Hepatic stellate cell (primary cell): ENCODE measurements at regions not wholly inside any gene's neighbourhood (a gene's known extent, or its start where the extent isn't known, plus 50 kb on each side); places are given as distances from the start of the nearest gene placed in this dataset.
"Not testable (repeated sequence)": the region's sequence is repeated elsewhere in the genome, so short reads cannot be mapped to it uniquely, and the experiment has no call there.

Experiments
- DNase-seq: peaks from one replicate; pipeline ENCODE4 v3.0.0; 2011; ENCODE audit warnings: low spot score

- DNase-seq: not testable (repeated sequence)
Measured at GRCh38 chr4:3961091-3961672, 195.0 kb downstream of the ADRA2C start.

DNA sequence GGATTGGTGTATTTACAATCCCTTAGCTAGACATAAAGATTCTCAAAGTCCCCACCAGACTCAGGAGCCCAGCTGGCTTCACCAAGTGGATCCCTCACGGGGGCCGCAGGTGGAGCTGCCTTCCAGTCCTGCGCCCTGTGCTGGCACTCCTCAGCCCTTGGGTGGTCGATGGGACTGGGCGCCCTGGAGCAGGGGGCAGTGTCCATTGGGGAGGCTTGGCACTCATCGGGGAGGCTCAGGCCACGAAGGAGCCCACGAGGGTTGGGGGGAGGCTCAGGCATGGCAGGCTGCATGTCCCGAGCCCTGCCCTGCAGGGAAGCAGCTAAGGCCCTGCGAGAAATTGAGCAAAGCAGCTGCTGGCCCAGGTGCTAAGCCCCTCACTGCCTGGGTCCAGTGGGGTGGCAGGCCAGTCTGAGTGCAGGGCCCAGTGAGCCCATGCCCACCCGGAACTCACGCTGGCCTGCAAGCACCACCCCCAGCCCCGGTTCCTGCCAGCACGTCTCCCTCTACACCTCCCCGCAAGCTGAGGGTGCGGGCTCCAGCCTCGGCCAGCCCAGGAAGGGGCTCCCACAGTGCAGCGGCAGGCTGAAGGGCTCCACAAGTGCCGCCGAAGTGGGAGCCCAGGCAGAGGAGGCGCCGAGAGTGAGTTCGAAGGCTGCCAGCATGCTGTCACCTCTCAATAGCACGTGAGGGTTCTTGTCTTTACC, 198.5 kb downstream of the ADRA2C start:
- DNase-seq: not testable (repeated sequence)

DNA sequence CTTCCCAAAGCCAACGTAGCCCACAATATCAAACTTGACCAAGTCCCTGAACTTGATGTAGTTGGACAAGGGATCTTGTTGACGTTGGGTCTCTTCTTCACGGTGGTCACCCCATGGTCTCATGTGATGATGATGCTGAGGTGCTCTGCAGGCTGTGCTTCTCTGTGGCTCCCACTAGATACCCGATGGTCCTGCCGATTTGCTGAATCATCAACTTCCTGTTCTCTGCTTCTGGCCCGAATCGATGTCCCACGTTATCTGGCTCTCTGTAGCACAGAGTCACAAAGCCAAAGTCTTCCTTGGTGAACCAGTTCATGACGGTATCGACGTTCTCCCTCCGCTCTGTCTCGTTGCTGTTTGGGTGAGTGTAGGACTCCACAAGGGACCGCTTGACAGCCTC, 201.0 kb downstream of the ADRA2C start:
- not testable (repeated sequence) for DNase-seq

DNA sequence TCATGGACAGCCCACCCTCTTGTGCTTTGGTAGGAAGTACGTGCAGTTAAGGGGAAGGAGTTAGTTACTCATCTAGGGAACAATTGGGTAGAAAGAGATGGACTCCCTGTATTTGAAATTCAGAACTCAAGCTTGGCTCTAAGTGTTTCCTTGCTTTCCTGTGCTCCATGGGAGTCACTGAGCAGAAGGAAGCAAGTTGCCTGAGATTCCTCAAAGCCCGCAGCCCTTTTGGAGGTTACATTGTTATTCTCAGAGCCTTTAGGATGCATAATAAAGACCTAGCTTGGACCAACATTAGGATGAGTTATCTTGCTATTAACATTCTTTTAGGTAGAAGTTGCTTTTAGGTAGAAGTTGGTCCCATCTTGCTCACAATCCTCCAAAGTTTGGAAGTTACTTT, 206.4 kb downstream of the ADRA2C start:
- not testable (repeated sequence) for DNase-seq

- DNase-seq: not testable (repeated sequence)
Measured at GRCh38 chr4:3973581-3974200, 207.5 kb downstream of the ADRA2C start.

- not testable (repeated sequence) for DNase-seq
Measured at GRCh38 chr4:3983518-3984125, 217.4 kb downstream of the ADRA2C start.

GRCh38 chr4:3984796-3985195, 218.6 kb downstream of the ADRA2C start:
- not testable (repeated sequence) for DNase-seq

- DNase-seq: not testable (repeated sequence)
Measured at GRCh38 chr4:3986412-3986811, 220.2 kb downstream of the ADRA2C start.

DNA sequence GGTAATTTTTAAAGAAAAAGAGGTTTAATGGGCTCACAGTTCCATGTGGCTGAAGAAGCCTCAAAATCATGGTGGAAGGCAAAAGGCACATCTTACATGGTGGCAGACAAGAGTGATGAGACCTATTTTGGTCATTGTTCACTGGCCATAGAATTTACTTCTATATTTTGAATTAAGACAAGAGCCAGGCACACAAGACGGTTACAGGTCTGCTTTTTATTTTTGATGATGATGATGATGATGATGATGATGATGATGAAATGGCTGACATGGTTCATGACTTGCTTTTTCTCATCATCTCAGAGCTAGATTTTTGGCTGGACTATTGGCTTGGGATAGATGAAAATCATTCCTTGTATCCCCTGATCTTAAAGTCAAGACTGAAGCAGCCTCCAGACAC, 229.3 kb downstream of the OTOP1 start:
- not testable (repeated sequence) for DNase-seq

GRCh38 chr4:4004036-4004435, 222.7 kb downstream of the OTOP1 start:
- not testable (repeated sequence) for DNase-seq

- DNase-seq: not testable (repeated sequence)
Measured at GRCh38 chr4:4004702-4005101, 222.0 kb downstream of the OTOP1 start.

DNA sequence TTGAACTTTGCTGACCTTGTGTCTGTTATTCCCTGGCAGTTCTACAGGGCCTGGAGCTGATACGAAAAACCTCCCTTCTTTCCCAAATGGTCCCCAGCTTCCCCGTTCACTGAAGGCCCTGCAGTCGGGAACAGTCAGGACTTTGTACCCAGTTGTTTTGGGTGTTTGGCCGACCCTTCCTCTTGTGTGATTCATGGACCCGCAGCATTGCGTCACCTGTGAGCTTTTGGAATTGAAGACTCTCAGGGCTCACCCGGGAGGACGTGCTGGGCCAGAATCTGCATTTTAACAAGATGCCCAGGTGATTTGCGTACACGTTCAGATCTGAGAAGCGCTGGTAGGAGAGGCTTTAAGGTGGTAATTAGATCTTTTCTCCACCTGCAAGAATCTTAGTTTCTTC, 220.4 kb downstream of the OTOP1 start:
- not testable (repeated sequence) for DNase-seq

DNA sequence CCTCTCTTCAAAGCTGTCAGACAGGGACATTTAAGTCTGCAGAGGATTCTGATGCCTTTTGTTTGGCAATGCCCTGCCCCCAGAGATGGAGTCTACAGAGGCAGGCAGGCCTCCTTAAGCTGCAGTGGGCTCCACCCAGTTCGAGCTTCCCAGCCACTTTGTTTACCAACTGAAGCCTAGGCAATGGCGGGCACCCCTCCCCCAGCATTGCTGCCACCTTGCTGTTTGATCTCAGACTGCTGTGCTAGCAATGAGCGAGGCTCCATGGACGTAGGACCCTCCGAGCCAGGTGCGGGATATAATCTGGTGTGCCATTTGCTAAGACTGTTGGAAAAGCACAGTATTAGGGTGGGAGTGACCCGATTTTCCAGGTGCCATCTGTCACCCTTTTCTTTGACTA, 207.7 kb downstream of the OTOP1 start:
- DNase-seq: not testable (repeated sequence)

DNA sequence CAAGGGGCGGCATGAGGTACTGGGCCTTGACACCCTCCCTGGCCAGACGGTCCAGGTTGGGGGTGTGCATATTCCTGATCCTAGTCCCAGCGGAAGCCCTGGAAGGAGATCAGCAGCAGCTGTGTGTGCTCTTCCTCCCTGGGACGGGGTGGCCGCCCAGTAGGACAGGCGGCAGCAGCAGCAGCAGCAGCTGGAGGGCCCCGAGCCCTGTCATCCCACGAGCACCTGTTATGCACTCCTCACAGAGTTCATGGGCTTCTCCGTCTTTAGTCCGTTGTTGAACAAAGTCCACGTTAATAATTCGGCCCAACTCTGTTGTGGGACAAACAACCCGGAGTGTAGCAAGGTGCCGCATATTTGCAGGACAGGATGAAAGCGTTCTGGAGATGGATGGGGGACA, 205.6 kb downstream of the OTOP1 start:
- DNase-seq: not testable (repeated sequence)

DNA sequence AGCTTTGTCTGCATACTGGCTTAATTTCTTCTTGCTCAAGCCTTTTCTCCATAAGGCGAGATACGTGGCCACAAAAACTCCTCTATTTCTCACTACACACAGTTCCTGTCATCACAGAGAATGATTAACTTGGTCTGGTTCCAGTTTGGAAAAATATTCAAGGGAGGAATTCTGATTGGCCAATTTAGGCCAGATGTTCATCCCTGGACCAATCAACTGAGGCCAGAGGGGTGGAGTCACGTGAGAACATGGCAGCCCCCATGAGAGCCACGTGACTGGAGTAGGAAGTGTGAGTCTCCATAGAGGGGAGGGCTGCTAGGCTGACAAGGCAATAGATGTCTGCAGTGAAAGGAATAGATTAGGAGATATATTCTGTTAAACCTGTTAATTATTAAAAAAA, 200.0 kb downstream of the OTOP1 start:
- DNase-seq: not testable (repeated sequence)

DNA sequence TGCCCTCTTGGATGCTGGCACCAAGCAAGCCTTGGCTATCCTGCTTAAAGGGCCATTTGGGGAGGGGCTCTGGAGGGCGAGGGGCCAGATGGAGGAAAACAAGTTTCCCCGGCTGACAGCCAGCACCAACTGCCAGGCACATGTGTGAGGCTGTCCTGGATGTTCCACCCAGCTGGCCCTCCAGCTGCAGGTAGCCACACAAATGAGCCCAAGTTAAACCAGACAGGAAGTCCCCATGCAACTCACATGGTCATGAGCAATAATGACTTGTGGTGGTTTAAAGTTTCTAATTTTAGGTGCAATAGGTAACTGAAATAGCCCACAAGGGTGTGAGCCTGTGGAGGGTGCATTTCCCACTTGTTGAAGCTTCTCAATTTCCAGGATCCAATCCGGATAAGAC, 198.0 kb downstream of the OTOP1 start:
- DNase-seq: not testable (repeated sequence)

- DNase-seq: not testable (repeated sequence)
Measured at GRCh38 chr4:4030509-4030908, 196.2 kb downstream of the OTOP1 start.

- not testable (repeated sequence) for DNase-seq
Measured at GRCh38 chr4:4031446-4032135, 195.1 kb downstream of the OTOP1 start.

DNA sequence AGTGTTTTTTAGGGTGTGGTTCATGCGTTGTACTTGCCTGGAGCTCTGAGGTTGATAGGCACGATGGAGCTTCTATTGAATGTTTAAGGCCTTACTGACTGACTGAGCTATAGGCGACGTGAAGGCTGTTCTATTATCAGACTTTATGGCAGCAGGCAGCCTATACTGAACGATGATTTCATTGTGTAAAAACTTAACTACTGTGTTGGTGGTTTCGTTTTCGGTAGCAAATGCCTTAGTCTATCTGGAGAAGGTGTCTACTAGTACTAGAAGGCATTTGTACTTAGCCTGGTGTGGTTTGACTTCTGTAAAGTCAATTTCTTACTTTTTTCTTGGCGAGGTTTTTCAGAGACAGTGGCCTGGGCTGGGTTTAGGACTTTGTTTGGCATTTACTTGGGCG, 194.4 kb downstream of the OTOP1 start:
- DNase-seq: not testable (repeated sequence)

GRCh38 chr4:4032801-4033605, 193.7 kb downstream of the OTOP1 start:
- DNase-seq: not testable (repeated sequence)

DNA sequence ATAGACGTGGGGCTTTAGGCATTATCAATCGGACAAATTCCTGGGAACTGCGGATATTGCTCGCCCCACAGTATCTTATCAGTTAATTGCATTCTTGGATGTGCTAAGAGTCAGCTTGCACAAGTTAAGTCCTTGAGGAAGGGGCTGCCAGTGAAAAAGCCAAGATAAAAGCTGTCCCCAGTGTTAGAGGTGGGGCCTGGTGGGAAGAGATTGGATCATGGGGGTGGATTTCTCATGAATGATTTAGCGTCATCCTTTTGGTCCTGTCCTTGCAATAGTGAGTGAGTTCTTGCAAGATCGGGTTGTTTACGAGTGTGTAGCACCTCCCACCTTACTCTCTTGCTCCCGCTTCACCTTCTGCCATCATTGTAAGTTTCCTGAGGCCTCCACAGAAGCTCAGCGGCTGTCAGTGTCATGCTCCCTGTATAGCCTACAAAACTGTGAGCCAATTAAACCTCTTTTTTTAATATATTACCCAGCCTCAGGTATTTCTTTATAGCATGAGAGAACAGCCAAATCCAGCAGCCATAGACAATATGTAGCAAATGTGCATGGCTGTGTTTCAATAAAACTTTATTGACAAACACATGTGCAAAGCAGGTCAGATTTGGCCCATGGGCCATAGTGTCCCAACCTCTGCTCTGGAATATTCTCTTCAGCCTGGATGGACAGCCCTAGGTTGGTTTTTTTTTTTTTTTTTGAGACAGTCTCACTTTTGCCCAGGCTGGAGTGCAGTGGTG, 189.2 kb downstream of the OTOP1 start:
- DNase-seq: not testable (repeated sequence)
